Smooth muscle cell (in vitro differentiated cells): ENCODE measurements at regions not wholly inside any gene's neighbourhood (a gene's known extent, or its start where the extent isn't known, plus 50 kb on each side); places are given as distances from the start of the nearest gene placed in this dataset.

Experiments used
- DNase-seq: peaks from one replicate; lab custom pipeline; 2025; ENCODE audit not compliant: unreplicated experiment; lab: John Stamatoyannopoulos, UW
- H2AFZ ChIP-seq: fragments of 200-600 bp; sonication (generic); 2 replicates; pipeline ENCODE4 v1.6.0; 2016; ENCODE audit warnings: antibody characterized with exemption, low read depth, mild to moderate bottlenecking
- H3F3A ChIP-seq: fragments of 200-600 bp; sonication (generic); 2 replicates; pipeline ENCODE4 v1.6.0; 2017; ENCODE audit warnings: antibody characterized with exemption, low read depth
- H3K27ac ChIP-seq: fragments of 200-600 bp; sonication (generic); 2 replicates; pipeline ENCODE4 v1.5.1; 2016; ENCODE audit warnings: low read depth, mild to moderate bottlenecking
- H3K27me3 ChIP-seq: fragments of 200-600 bp; sonication (generic); 2 replicates; pipeline ENCODE4 v1.6.1; 2016; ENCODE audit warnings: low read depth, mild to moderate bottlenecking
- H3K36me3 ChIP-seq: fragments of 200-600 bp; sonication (generic); 2 replicates; pipeline ENCODE4 v1.5.1; 2016; ENCODE audit warnings: low read depth
- H3K4me1 ChIP-seq: fragments of 200-600 bp; sonication (generic); 2 replicates; pipeline ENCODE4 v1.5.1; 2016; ENCODE audit warnings: low read depth
- H3K4me2 ChIP-seq: fragments of 200-600 bp; sonication (generic); 2 replicates; pipeline ENCODE4 v1.6.0; 2016; ENCODE audit warnings: mild to moderate bottlenecking
- H3K4me3 ChIP-seq: fragments of 200-600 bp; sonication (generic); 2 replicates; pipeline ENCODE4 v1.5.1; 2016; ENCODE audit warnings: mild to moderate bottlenecking
- H3K79me2 ChIP-seq: fragments of 200-600 bp; sonication (generic); 2 replicates; pipeline ENCODE4 v1.6.0; 2016; ENCODE audit warnings: low read depth, mild to moderate bottlenecking
- H3K9ac ChIP-seq: fragments of 200-600 bp; sonication (generic); 2 replicates; pipeline ENCODE4 v1.6.0; 2016; ENCODE audit warnings: low read depth
- H3K9me3 ChIP-seq: fragments of 200-600 bp; sonication (generic); replicated peaks from 2 replicates; pipeline ENCODE4 v1.5.1; 2016; ENCODE audit warnings: low read depth
- H4K20me1 ChIP-seq: fragments of 200-600 bp; sonication (generic); 2 replicates; pipeline ENCODE4 v1.6.0; 2016; ENCODE audit warnings: low read depth
- WGBS: methylation state at CpG from one replicate; pipeline ENCODE4 v1.1.7; 2016; ENCODE audit warnings: low lambda C conversion rate; 5-methylcytosine and 5-hydroxymethylcytosine counted together
- TF ChIP-seq, protein P1 (sequence below): fragments of 200-600 bp; sonication (generic); IDR thresholded peaks from 2 replicates; pipeline ENCODE4 v1.5.1; 2017; ENCODE audit warnings: borderline replicate concordance, mild to moderate bottlenecking, antibody characterized with exemption; ENCODE audit not compliant: insufficient read depth, poor library complexity, severe bottlenecking

DNA sequence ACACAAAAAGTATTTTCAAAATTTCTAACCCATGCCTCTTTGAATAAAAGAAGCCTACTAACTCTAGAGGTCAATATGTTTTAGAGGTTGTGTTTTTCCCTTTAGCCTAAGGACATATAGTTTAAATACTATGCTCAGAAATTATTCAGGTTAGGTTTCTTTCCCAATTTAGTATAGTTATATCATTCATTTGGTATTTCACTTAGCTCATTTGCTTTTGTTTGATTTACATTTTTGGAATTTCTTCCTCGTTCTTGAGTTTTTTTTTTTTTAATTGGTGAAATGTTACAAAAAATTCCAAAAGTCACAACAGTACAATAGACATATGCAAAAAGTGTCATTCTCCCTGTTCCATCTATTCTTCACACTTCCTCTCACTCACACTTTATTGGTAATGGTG lies 371.3 kb upstream of the TNP1 start:
- DNase-seq = no peak
- TF ChIP-seq, protein P1, sequence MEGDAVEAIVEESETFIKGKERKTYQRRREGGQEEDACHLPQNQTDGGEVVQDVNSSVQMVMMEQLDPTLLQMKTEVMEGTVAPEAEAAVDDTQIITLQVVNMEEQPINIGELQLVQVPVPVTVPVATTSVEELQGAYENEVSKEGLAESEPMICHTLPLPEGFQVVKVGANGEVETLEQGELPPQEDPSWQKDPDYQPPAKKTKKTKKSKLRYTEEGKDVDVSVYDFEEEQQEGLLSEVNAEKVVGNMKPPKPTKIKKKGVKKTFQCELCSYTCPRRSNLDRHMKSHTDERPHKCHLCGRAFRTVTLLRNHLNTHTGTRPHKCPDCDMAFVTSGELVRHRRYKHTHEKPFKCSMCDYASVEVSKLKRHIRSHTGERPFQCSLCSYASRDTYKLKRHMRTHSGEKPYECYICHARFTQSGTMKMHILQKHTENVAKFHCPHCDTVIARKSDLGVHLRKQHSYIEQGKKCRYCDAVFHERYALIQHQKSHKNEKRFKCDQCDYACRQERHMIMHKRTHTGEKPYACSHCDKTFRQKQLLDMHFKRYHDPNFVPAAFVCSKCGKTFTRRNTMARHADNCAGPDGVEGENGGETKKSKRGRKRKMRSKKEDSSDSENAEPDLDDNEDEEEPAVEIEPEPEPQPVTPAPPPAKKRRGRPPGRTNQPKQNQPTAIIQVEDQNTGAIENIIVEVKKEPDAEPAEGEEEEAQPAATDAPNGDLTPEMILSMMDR = no peak

DNA sequence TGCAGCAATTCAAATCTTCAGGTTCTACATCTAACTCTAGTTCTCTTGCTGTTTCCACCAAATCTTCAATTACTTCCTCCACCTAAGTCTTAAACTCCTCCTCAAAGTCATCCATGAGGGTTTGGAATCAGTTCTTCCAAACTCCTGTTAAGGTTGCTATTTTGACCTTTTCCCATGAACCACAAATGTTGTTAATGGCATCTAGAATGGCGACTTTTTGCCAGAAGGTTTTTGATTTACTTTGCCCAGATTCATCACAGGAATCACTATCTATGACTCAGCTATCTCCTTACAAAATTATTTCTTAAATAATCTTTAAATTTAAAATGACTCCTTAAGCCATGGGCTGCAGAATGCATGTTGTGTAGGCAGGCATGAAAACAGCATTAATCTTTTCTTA lies 368.9 kb upstream of the TNP1 start:
- no peaks in the 10 kb centered on the region for H3F3A ChIP-seq
- H3K9ac ChIP-seq = no peak overlapping the region
- H3K36me3 ChIP-seq = no peaks in the 10 kb centered on the region
- no peaks in the 10 kb centered on the region for H3K79me2 ChIP-seq
- no peak overlapping the region for H3K4me2 ChIP-seq
- H2AFZ ChIP-seq = no peak overlapping the region
- H4K20me1 ChIP-seq = no peaks in the 10 kb centered on the region
- no peak overlapping the region for H3K27ac ChIP-seq
- H3K4me1 ChIP-seq = no peaks in the 10 kb centered on the region
- no peak for DNase-seq
- no peak overlapping the region for H3K4me3 ChIP-seq
- WGBS = 94% methylated on average over 1 of the region's 1 CpG
- TF ChIP-seq, protein P1 = no peak
- no peaks in the 10 kb centered on the region for H3K27me3 ChIP-seq
- H3K9me3 ChIP-seq = no peaks in the 10 kb centered on the region

More for the DNA sequence above, 371.3 kb upstream of the TNP1 start:
- no peaks in the 10 kb centered on the region for H3K36me3 ChIP-seq
- H3K27me3 ChIP-seq = no peaks in the 10 kb centered on the region
- no peaks in the 10 kb centered on the region for H3K79me2 ChIP-seq
- H3K4me3 ChIP-seq = no peak overlapping the region
- no peaks in the 10 kb centered on the region for H3K4me1 ChIP-seq
- 60% methylated on average over 1 of the region's 1 CpG for WGBS
- H3K9ac ChIP-seq = no peak overlapping the region
- H3F3A ChIP-seq = no peaks in the 10 kb centered on the region
- H3K4me2 ChIP-seq = no peak overlapping the region
- no peak overlapping the region for H2AFZ ChIP-seq
- H4K20me1 ChIP-seq = no peaks in the 10 kb centered on the region
- H3K27ac ChIP-seq = no peak overlapping the region
- H3K9me3 ChIP-seq = no peaks in the 10 kb centered on the region

DNA sequence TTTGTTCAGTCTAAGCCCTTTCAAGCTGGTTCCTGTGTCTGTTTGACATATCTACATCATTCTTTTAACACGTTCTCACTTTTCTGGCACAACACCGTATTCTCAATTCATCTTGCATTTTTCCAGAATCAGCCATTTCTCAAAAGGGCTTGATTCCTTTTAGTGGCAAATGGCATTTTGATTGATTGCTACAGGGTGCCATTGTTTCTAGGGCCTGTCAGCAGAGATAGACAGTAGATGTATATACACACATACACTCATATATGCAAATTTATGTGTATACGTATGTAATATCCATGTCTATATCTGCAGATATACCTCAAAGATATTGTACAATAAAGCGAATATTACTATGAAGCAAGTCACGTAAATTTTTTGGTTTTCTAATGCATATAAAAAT lies 367.9 kb upstream of the TNP1 start:
- no peak overlapping the region for H3K4me3 ChIP-seq
- H3K79me2 ChIP-seq = no peaks in the 10 kb centered on the region
- H3F3A ChIP-seq = no peaks in the 10 kb centered on the region
- no peaks in the 10 kb centered on the region for H3K9me3 ChIP-seq
- 94% methylated on average over 5 of the region's 5 CpGs for WGBS
- H4K20me1 ChIP-seq = no peaks in the 10 kb centered on the region
- DNase-seq = no peak
- no peaks in the 10 kb centered on the region for H3K27me3 ChIP-seq
- TF ChIP-seq, protein P1 = no peak
- no peaks in the 10 kb centered on the region for H3K36me3 ChIP-seq
- H3K9ac ChIP-seq = no peak overlapping the region
- no peak overlapping the region for H2AFZ ChIP-seq
- no peak overlapping the region for H3K27ac ChIP-seq
- H3K4me2 ChIP-seq = no peak overlapping the region
- H3K4me1 ChIP-seq = no peaks in the 10 kb centered on the region

DNA sequence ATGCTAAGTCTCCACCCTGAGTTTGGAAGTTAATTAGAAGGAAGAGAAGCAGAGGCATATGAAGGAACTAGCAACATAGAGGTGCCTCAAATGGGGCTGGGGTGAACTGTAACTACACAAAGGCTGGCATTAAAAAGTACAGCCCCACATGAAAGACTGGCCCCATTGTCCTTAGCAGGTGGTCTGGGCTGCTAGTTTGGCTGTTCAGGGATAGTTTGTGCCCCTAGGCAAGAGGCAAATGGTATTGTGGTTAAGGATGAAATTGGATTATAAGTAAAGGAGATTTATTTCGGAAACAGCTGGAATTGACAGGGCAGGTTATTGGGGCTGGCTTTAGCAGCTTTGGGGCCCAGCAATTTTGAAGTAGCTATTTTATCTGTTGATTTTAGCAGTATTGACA lies 365.7 kb upstream of the TNP1 start:
- Histone ChIP-seq H2AFZ (no peak overlapping the region), H3K36me3 (no peaks in the 10 kb centered on the region), H3K9me3 (no peaks in the 10 kb centered on the region), H3K27ac (no peak overlapping the region), H3K79me2 (no peaks in the 10 kb centered on the region), H3K4me3 (no peak overlapping the region), H3K9ac (no peak overlapping the region), H3F3A (no peaks in the 10 kb centered on the region), H4K20me1 (no peaks in the 10 kb centered on the region), H3K4me1 (no peaks in the 10 kb centered on the region), H3K4me2 (no peak overlapping the region), H3K27me3 (no peaks in the 10 kb centered on the region)
- WGBS = 39% methylated on average over 1 of the region's 1 CpG
- TF ChIP-seq, protein P1 = no peak
- DNase-seq = no peak
